ENCODE measurements at regions not wholly inside any gene's neighbourhood (a gene's known extent, or its start where the extent isn't known, plus 50 kb on each side); places are given as distances from the start of the nearest gene placed in this dataset.
"Not testable (repeated sequence)": the region's sequence is repeated elsewhere in the genome, so short reads cannot be mapped to it uniquely, and the experiment has no call there.

GRCh38 chr12:131660401-131660800 lies 50.5 kb upstream of the SFSWAP start:
- not testable (repeated sequence) for H3K36me3 Mint-ChIP-seq; H3K4me3 Mint-ChIP-seq; H3K9me3 Mint-ChIP-seq; H3K4me1 Mint-ChIP-seq; H3K27ac Mint-ChIP-seq; DNase-seq (ENCODE audit: low spot score in 2 of 2, unreplicated experiment in 2 of 2)
- peaks cover 23% of the 10 kb centered on the region for H3K27me3 Mint-ChIP-seq (ENCODE audit: low read depth)
